Thoracic aorta (tissue), 2 donors: ENCODE measurements at regions not wholly inside any gene's neighbourhood (a gene's known extent, or its start where the extent isn't known, plus 50 kb on each side); places are given as distances from the start of the nearest gene placed in this dataset.

Experiments used
- ATAC-seq: fragments of 150-250 bp; one replicate; pipeline ENCODE4 v1.8.0; 2017; ENCODE audit warnings: low read depth; ENCODE audit not compliant: insufficient number of reproducible peaks, low FRiP score
- DNase-seq: peaks from one replicate; pipeline ENCODE4 v3.0.0-alpha.2; 2020; ENCODE audit warnings: low spot score
- H3K27ac ChIP-seq, 2 donors: fragments of 200-600 bp; sonication (generic); 1 replicate in 1 of 2; 2 replicates in 1 of 2; pipeline ENCODE4 v1.5.1; 2016; ENCODE audit warnings: mild to moderate bottlenecking in 2 of 2, moderate library complexity in 2 of 2
- H3K27me3 ChIP-seq: fragments of 200-600 bp; sonication (generic); replicated peaks from 2 replicates; pipeline ENCODE4 v1.6.0; 2016; ENCODE audit warnings: mild to moderate bottlenecking; ENCODE audit not compliant: insufficient read depth
- H3K36me3 ChIP-seq: fragments of 200-600 bp; sonication (generic); one replicate; pipeline ENCODE4 v1.5.1; 2016
- H3K4me1 ChIP-seq, 2 donors: fragments of 200-600 bp; sonication (generic); 1 replicate in 1 of 2; 2 replicates in 1 of 2; pipeline versions ENCODE4 v1.5.1 to v1.6.0; 2016; ENCODE audit warnings: low read depth in 2 of 2, mild to moderate bottlenecking in 1 of 2; ENCODE audit not compliant: control insufficient read depth in 1 of 2
- H3K4me3 ChIP-seq: fragments of 200-600 bp; sonication (generic); 2 replicates; pipeline ENCODE4 v1.5.1; 2016; ENCODE audit warnings: mild to moderate bottlenecking
- H3K9me3 ChIP-seq: fragments of 200-600 bp; sonication (generic); 2 replicates; pipeline ENCODE4 v1.5.1; 2016
- TF ChIP-seq, protein P1 (sequence below): fragments of 200-600 bp; sonication (generic); IDR thresholded peaks from one replicate; pipeline ENCODE4 v1.5.1; 2019; ENCODE audit warnings: antibody characterized with exemption

DNA sequence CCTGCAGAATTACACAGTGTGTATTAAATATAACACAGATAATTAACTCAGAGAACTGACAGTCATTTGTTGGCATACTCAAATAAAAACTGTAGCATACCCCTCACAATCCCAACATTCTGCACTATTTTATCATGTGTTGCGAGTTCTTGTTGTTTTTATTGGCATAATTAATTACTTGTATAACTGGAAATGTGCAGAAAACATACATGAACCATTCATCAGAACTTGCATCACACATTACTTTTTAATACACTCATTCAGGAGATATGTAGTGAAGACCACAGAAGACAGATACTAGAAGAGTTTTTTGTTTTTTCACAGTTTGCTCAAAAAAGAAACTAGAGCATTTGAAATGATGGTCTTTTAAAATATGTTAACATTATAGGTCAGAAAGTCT, 74.6 kb upstream of the NEIL3 start:
- Histone ChIP-seq H3K9me3 (no peaks in the 10 kb centered on the region), H3K27me3 (no peaks in the 10 kb centered on the region), H3K27ac (no peak overlapping the region), H3K4me1 (peaks cover 5 to 9% of the 10 kb centered on the region in 2 donors), H3K36me3 (no peaks in the 10 kb centered on the region), H3K4me3 (no peak overlapping the region)
- ATAC-seq (no peak), DNase-seq (no peak)
- TF ChIP-seq, protein P1, sequence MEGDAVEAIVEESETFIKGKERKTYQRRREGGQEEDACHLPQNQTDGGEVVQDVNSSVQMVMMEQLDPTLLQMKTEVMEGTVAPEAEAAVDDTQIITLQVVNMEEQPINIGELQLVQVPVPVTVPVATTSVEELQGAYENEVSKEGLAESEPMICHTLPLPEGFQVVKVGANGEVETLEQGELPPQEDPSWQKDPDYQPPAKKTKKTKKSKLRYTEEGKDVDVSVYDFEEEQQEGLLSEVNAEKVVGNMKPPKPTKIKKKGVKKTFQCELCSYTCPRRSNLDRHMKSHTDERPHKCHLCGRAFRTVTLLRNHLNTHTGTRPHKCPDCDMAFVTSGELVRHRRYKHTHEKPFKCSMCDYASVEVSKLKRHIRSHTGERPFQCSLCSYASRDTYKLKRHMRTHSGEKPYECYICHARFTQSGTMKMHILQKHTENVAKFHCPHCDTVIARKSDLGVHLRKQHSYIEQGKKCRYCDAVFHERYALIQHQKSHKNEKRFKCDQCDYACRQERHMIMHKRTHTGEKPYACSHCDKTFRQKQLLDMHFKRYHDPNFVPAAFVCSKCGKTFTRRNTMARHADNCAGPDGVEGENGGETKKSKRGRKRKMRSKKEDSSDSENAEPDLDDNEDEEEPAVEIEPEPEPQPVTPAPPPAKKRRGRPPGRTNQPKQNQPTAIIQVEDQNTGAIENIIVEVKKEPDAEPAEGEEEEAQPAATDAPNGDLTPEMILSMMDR: no peak

DNA sequence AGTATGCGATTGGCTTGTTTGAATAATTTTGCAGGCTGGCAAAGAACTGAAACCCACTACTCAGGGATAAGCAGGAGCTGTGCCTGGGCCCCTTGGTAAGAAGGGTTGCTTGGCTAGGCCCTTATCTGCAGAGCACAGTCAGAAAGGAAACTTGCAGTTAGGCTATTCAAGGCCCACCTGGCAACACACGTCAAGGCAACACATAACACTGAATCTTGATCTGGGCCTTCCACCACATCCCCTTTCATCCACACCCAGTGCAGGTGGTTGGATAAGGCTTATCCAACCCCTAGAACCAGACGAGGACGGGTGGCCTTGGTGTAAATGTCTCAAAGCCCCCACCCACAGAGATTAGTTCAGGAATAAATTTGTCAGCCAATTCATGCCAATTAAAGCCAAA, 72.8 kb upstream of the NEIL3 start:
- no peak for DNase-seq
- TF ChIP-seq, protein P1: no peak
- Histone ChIP-seq H3K4me1 (peaks cover 6 to 9% of the 10 kb centered on the region in 2 donors), H3K9me3 (no peaks in the 10 kb centered on the region), H3K27ac (no peak overlapping the region), H3K36me3 (no peaks in the 10 kb centered on the region), H3K4me3 (no peak overlapping the region), H3K27me3 (no peaks in the 10 kb centered on the region)
- ATAC-seq: no peak

DNA sequence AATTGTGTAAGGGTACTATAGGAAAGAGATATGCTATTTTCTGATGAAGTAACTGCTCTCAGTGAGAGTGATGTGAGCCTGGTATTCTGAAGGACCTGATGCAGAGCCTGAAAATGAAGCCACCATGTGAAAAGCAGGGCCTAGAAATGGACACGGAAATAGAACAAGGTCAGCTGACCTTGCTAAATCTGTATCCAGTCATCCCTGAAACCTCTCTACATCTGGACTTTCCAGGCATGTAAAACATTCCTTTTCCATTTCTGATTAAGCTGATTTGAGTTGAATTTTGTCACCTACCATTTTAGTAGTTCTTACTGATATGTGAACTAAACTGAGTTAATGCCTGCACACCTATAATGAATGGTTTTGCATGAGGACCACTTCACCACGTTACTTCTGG, 72.4 kb upstream of the NEIL3 start:
- Histone ChIP-seq H3K4me1 (peaks cover 6 to 9% of the 10 kb centered on the region in 2 donors), H3K9me3 (no peaks in the 10 kb centered on the region), H3K36me3 (no peaks in the 10 kb centered on the region), H3K4me3 (no peak overlapping the region), H3K27me3 (no peaks in the 10 kb centered on the region), H3K27ac (no peak overlapping the region)
- DNase-seq (no peak), ATAC-seq (no peak)
- TF ChIP-seq, protein P1: no peak

DNA sequence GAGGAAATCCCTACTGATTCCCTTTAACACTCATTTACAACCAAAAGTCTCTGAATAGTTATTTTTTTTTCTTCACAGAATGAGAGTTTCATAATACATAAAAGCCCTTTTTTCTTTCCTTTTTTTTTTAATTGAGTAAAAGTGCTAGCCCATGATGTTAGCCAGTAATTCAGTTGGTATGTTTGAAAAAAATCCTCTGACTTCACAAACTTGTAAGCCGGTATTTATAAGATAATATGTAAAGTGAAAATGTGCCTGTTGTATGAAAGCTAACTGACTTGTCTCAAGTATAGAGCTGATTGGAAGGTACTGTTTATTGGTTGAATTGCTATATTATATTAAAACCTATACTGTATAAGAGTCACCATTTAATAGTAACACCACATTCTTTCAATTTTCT, 70.2 kb upstream of the NEIL3 start:
- Histone ChIP-seq H3K36me3 (no peaks in the 10 kb centered on the region), H3K4me3 (no peak overlapping the region), H3K27me3 (no peaks in the 10 kb centered on the region), H3K9me3 (no peaks in the 10 kb centered on the region), H3K27ac (no peak overlapping the region), H3K4me1 (peaks cover 6 to 9% of the 10 kb centered on the region in 2 donors)
- ATAC-seq: no peak
- no peak for DNase-seq
- TF ChIP-seq, protein P1: no peak

DNA sequence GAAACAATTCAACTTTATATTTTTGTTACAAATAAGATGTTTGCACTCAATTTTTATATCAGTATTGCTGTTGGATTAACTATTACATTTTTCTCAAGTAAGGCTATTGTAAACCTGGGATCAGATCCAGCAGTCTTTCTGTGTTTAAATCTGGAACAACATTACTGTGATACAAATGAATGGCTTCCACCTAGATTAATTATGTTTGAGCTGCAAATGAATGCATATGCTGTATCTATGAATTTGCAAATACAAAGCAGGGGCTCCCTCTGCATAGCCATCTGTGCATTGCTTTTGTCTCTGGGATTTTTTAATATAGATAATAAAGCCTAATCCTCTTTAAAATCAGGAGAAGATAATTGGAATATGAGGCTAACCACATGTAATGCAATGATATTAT, 69.8 kb upstream of the NEIL3 start:
- no peak for DNase-seq
- H3K4me1 ChIP-seq: peaks cover 6 to 9% of the 10 kb centered on the region in 2 donors
- H3K4me3 ChIP-seq: no peak overlapping the region
- H3K27ac ChIP-seq: no peak overlapping the region
- ATAC-seq: no peak
- no peaks in the 10 kb centered on the region for H3K36me3 ChIP-seq
- H3K27me3 ChIP-seq: no peaks in the 10 kb centered on the region
- TF ChIP-seq, protein P1: no peak
- no peaks in the 10 kb centered on the region for H3K9me3 ChIP-seq
